Right forelimb (tissue), 1 donor: ENCODE measurements at regions not wholly inside any gene's neighbourhood (a gene's known extent, or its start where the extent isn't known, plus 50 kb on each side); places are given as distances from the start of the nearest gene placed in this dataset.
"Not testable (repeated sequence)": the region's sequence is repeated elsewhere in the genome, so short reads cannot be mapped to it uniquely, and the experiment has no call there.

Source experiments
- DNase-seq: peaks from one replicate; pipeline ENCODE4 v3.0.0-alpha.2; 2018

- no peak for DNase-seq
These were observed 58.7 kb downstream of the EDN1 start for GRCh38 chr6:12348530-12349511.

GRCh38 chr6:12350644-12351170 lies 60.5 kb downstream of the EDN1 start:
- DNase-seq: no peak

GRCh38 chr6:12351672-12352071 lies 61.5 kb downstream of the EDN1 start:
- DNase-seq: no peak

GRCh38 chr6:12353731-12354130 lies 63.6 kb downstream of the EDN1 start:
- DNase-seq: no peak

GRCh38 chr6:12354499-12354898 lies 64.3 kb downstream of the EDN1 start:
- DNase-seq: no peak

- no peak for DNase-seq
These were observed 65.2 kb downstream of the EDN1 start for GRCh38 chr6:12355354-12355753.

GRCh38 chr6:12356431-12356830 lies 66.3 kb downstream of the EDN1 start:
- no peak for DNase-seq

GRCh38 chr6:12356983-12357972 lies 67.1 kb downstream of the EDN1 start:
- no peak for DNase-seq

GRCh38 chr6:12359036-12359435 lies 68.9 kb downstream of the EDN1 start:
- no peak for DNase-seq

- no peak for DNase-seq
These were observed 71.0 kb downstream of the EDN1 start for GRCh38 chr6:12361042-12361765.

GRCh38 chr6:12363277-12363650 lies 73.1 kb downstream of the EDN1 start:
- DNase-seq: not testable (repeated sequence)

- no peak for DNase-seq
These were observed 73.7 kb downstream of the EDN1 start for GRCh38 chr6:12363651-12364381.

GRCh38 chr6:12364621-12365020 lies 74.5 kb downstream of the EDN1 start:
- DNase-seq: no peak

- no peak for DNase-seq
These were observed 76.6 kb downstream of the EDN1 start for GRCh38 chr6:12366731-12367130.

GRCh38 chr6:12367412-12367811 lies 77.3 kb downstream of the EDN1 start:
- DNase-seq: no peak

GRCh38 chr6:12369355-12369754 lies 79.2 kb downstream of the EDN1 start:
- DNase-seq: no peak

- DNase-seq: no peak
These were observed 79.7 kb downstream of the EDN1 start for GRCh38 chr6:12369781-12370262.

- DNase-seq: no peak
These were observed 81.0 kb downstream of the EDN1 start for GRCh38 chr6:12371151-12371550.

- DNase-seq: no peak
These were observed 81.5 kb downstream of the EDN1 start for GRCh38 chr6:12371641-12372146.

GRCh38 chr6:12379181-12379580 lies 89.0 kb downstream of the EDN1 start:
- DNase-seq: no peak

- no peak for DNase-seq
These were observed 91.4 kb downstream of the EDN1 start for GRCh38 chr6:12381587-12381986.
